ENCODE measurements at regions not wholly inside any gene's neighbourhood (a gene's known extent, or its start where the extent isn't known, plus 50 kb on each side); places are given as distances from the start of the nearest gene placed in this dataset.

GRCh38 chr13:100951016-100951415 is 276.4 kb upstream of the TMTC4 start:
- no peak for TF ChIP-seq GATA2 (IDR thresholded peaks at IDR 0.05; ENCODE audit: low read depth, low read length)
- TF ChIP-seq GATA3 (IDR thresholded peaks at IDR 0.05; ENCODE audit: low read depth, low read length), result no peak

- TF ChIP-seq GATA2 (IDR thresholded peaks at IDR 0.05; ENCODE audit: low read depth, low read length) (no peak), GATA3 (IDR thresholded peaks at IDR 0.05; ENCODE audit: low read depth, low read length) (no peak)
These were observed 272.0 kb upstream of the TMTC4 start for GRCh38 chr13:100946588-100946987.

- TF ChIP-seq GATA3 (IDR thresholded peaks at IDR 0.05; ENCODE audit: low read depth, low read length) (no peak), GATA2 (IDR thresholded peaks at IDR 0.05; ENCODE audit: low read depth, low read length) (no peak)
These were observed 270.3 kb upstream of the TMTC4 start for GRCh38 chr13:100944791-100945345.

DNA sequence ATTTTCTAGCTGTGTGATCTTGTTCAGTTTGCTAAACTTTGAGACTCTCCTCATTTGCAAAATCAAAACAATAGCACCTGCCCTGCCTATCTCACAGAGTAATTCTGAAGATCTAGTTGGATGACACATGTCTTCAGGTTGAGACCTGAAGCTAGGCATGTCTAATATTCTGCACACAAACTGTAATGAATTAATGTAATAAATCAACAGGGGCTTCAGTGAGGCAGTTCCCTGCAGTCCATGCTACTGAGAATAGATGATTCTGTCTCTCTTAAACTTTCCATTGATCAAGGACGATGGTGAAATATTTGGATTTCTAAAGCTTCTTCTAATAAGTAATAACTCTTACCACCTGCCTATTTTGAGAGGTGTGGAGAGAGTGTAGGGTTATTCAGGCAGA is 268.1 kb upstream of the TMTC4 start:
- TF ChIP-seq GATA2 (IDR thresholded peaks at IDR 0.05; ENCODE audit: low read depth, low read length), result no peak
- no peak for TF ChIP-seq GATA3 (IDR thresholded peaks at IDR 0.05; ENCODE audit: low read depth, low read length)

- TF ChIP-seq GATA2 (IDR thresholded peaks at IDR 0.05; ENCODE audit: low read depth, low read length) (no peak), GATA3 (IDR thresholded peaks at IDR 0.05; ENCODE audit: low read depth, low read length) (no peak)
These were observed 267.1 kb upstream of the TMTC4 start for GRCh38 chr13:100941377-100942368.

DNA sequence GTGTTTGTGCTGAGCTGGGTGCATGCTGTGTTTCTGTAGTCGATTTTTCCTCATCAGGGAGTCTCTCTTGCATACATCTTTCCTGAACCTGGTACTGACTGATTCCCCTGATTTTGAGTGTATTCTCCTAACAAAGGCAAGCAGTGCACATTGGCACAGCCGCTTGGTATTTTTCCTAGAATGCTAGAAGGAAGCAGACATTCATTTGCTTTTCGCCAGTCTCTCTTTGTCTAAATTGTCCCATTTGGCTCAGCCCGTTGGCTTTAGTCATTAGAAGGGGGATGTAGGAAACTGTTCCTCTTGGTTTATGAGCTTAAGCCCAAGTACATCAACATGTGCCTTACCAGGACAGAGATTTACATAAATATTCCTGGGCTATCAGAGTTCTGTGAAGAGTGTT is 266.1 kb upstream of the TMTC4 start:
- no peak for TF ChIP-seq GATA3 (IDR thresholded peaks at IDR 0.05; ENCODE audit: low read depth, low read length)
- no peak for TF ChIP-seq GATA2 (IDR thresholded peaks at IDR 0.05; ENCODE audit: low read depth, low read length)

DNA sequence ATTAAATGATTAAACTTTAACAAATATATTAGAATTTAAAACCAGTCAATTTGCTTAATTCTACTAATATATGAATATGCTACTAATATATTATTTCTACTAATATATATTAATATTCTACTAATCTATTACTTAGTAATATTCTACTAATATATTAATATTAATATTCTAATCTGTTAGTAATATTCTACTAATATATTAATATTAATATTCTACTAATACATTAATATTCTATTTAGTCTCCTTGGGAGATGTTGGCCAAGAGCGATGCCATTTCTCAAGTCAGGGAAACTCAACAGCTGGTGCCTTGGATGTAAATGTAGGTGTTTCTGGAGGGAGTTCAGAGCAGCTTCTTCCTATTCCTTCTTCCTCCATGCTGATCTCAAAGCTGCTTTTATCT is 259.2 kb upstream of the TMTC4 start:
- TF ChIP-seq GATA3 (IDR thresholded peaks at IDR 0.05; ENCODE audit: low read depth, low read length), result no peak

- no peak for TF ChIP-seq GATA2 (IDR thresholded peaks at IDR 0.05; ENCODE audit: low read depth, low read length)
- no peak for TF ChIP-seq GATA3 (IDR thresholded peaks at IDR 0.05; ENCODE audit: low read depth, low read length)
These were observed 248.0 kb upstream of the TMTC4 start for GRCh38 chr13:100922599-100922998.

DNA sequence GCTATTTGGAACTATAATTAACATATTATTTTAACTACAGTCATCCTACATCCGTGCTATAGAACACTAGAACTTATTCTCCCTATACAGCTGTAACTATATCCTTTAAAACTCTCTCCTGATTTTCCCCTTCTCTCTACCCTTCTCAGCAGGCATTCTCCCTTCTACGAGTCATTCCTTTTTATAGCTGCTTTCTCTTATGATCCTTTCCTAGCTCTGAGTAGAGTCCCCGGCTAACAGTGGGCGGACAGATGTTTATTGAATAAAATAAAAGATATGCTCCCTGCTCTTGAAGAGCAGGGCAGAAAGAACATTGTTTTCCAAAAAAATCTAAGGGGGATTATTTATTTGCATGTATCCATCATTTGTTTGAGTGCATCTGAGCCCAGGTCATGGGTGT is 246.5 kb upstream of the TMTC4 start:
- TF ChIP-seq GATA3 (IDR thresholded peaks at IDR 0.05; ENCODE audit: low read depth, low read length), result no peak
- TF ChIP-seq GATA2 (IDR thresholded peaks at IDR 0.05; ENCODE audit: low read depth, low read length), result no peak

DNA sequence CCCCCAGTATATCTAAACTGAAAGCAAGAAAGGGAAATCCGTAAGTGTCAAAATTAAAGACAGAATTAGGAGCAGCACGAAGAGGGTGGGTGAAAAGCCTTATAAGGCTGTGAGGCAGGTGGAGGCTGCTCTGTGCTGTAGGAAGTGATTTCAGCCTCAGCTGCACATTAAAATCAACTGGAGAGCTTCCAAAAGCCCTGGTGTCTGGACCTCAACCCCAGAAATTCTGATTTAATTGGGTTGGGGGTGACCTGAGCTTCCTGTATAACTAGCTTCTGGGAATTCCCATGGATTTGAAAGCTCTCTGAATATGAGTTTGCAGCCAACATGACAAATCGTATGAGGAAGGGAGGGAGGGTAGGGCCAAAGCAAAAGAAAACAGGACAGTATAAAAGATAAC is 242.4 kb upstream of the TMTC4 start:
- TF ChIP-seq GATA2 (IDR thresholded peaks at IDR 0.05; ENCODE audit: low read depth, low read length), result no peak
- TF ChIP-seq GATA3 (IDR thresholded peaks at IDR 0.05; ENCODE audit: low read depth, low read length), result no peak

DNA sequence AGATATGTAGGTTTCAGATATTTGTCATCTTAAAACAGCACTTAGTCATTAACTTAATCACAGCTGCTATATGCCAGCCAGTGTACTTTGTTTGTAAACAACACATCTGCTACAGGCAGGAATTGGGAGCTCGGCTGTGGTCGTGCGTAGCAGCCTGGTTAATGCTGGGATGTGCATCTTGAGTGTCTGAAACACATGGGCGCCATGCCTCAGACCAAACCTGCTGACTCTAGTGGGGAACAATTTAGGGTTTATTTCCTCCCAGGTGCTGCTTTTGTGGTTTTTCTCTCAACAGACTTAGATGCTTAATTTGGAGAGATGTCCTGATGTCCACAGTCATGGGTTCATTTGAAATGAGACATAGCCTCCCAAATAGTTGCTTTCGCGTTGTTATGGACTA is 238.5 kb upstream of the TMTC4 start:
- TF ChIP-seq GATA2 (IDR thresholded peaks at IDR 0.05; ENCODE audit: low read depth, low read length) (no peak), GATA3 (IDR thresholded peaks at IDR 0.05; ENCODE audit: low read depth, low read length) (no peak)

- TF ChIP-seq GATA2 (IDR thresholded peaks at IDR 0.05; ENCODE audit: low read depth, low read length), result no peak
- TF ChIP-seq GATA3 (IDR thresholded peaks at IDR 0.05; ENCODE audit: low read depth, low read length), result no peak
These were observed 229.8 kb upstream of the TMTC4 start for GRCh38 chr13:100904293-100904976.

GRCh38 chr13:100899720-100900316 is 225.2 kb upstream of the TMTC4 start:
- TF ChIP-seq GATA3 (IDR thresholded peaks at IDR 0.05; ENCODE audit: low read depth, low read length) (no peak), GATA2 (IDR thresholded peaks at IDR 0.05; ENCODE audit: low read depth, low read length) (no peak)

DNA sequence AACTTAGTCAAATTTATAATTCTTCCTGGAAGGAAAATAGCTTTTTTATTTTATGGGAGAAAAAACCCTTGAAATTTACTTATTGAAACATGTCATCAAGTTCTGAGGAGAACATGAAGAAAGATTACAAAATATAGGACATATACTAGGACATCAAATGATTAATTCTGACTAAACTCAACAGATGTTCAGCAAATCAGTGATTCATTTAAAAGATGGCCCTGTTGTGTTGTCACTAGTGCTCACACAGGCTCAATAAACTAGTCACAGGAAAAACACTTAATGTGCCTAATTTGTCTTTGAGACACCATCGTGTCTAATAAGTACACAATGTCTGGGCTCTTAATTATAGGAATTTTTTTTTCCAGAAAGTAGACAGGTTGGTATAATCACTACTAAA is 223.8 kb upstream of the TMTC4 start:
- TF ChIP-seq GATA3 (IDR thresholded peaks at IDR 0.05; ENCODE audit: low read depth, low read length), result no peak
- no peak for TF ChIP-seq GATA2 (IDR thresholded peaks at IDR 0.05; ENCODE audit: low read depth, low read length)
